ENCODE measurements at regions not wholly inside any gene's neighbourhood (a gene's known extent, or its start where the extent isn't known, plus 50 kb on each side); places are given as distances from the start of the nearest gene placed in this dataset.

DNA sequence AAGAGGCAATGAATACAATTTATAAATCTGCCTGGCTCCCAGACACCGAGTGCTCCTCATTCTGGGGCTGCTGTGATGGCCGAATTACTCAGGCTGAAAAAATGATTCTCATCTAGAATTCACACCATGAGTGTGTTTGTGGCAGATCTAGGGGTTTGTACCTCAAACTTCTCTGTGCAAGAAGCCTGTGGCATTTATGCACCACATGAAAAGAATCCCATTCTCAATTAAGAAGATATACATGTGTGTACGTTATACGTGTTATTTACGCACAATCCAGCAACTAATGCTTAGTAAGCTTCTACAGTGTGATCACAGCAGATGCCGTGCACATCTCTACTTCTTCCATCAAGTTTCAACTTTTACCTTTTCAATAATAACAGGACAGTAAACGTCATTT lies 476.8 kb downstream of the SHQ1 start:
- no peak for TF ChIP-seq CTCF (IDR thresholded peaks at IDR 0.05; ENCODE audit: insufficient read depth, low read depth, low read length, missing control alignments)
- DNase-seq (ENCODE audit: low read depth): no peak
- no peak overlapping the region for H3K4me3 ChIP-seq (ENCODE audit: low read depth, low read length)

DNA sequence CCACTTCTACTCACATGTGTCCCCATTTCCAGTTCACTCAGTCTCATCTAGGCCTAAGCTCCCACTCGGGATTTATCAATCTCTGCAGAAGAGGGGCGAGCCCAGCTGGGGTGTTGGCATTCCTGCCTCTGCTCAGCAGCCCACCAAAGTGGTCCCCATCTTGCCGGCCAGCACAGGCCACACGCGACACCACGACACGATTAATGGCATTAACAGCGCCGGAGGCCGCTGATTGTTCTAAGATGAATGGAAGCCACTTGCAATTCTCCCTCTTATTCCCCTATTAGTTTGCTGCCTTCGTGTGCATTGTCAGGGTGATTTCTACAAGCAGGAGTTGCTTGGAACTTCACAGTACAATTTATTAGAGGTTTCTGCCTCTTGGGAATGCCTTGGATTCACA lies 477.3 kb downstream of the SHQ1 start:
- H3K4me3 ChIP-seq (ENCODE audit: low read depth, low read length): no peak overlapping the region
- no peak for TF ChIP-seq CTCF (IDR thresholded peaks at IDR 0.05; ENCODE audit: insufficient read depth, low read depth, low read length, missing control alignments)
- DNase-seq (ENCODE audit: low read depth): no peak

DNA sequence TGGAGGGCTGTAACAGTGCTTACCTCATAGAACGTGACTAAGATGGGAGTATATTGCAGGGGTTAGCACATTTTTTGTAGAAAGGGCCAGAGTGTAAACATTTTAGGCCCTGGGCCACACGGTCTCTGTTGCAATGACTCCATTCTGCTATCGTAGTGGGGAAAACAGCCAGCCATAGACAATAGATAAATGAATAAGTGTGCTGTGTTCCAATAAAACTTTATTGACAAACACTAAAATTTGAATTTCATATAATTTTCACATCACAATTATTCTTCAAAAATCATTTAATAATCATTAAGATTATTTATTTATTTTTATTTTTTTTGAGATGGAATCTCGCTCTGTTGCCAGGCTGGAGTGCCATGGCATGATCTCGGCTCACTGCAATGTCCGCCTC lies 478.6 kb downstream of the SHQ1 start:
- TF ChIP-seq CTCF (IDR thresholded peaks at IDR 0.05; ENCODE audit: insufficient read depth, low read depth, low read length, missing control alignments): no peak
- DNase-seq (ENCODE audit: low read depth): no peak
- no peak overlapping the region for H3K4me3 ChIP-seq (ENCODE audit: low read depth, low read length)

DNA sequence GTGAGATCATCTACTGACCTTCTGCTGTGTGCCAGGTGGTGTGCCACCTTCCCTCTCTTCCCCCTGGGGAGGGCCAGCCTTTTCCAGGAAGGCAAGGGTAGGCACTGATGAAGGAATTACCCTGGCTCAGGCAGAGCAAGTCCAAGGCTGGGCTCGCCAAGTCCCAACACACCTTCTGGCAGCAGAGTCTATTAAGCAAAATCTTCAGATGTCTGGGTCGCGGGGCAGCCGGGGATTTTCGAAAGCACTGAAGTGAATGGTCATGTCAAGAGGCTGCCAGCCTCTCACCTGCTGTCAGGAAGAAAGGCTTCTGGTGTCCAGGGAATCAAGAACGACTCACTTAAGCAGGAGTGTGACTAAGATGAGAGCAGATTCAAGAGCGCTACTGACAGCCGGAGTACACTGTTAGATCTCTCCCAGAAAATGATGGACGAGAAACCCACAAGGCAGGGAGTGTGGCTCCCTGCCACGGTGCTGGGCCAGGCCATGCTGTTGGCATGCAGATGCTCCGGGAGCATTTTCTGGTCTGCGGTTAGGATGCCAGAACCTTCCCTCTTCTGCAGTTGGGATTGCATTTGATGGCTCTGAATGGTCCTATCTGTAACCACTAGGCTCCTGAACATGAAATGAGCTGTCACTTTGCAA lies 479.8 kb downstream of the SHQ1 start:
- no peak for TF ChIP-seq CTCF (IDR thresholded peaks at IDR 0.05; ENCODE audit: insufficient read depth, low read depth, low read length, missing control alignments)
- H3K4me3 ChIP-seq (ENCODE audit: low read depth, low read length): no peak overlapping the region
- no peak for DNase-seq (ENCODE audit: low read depth)

DNA sequence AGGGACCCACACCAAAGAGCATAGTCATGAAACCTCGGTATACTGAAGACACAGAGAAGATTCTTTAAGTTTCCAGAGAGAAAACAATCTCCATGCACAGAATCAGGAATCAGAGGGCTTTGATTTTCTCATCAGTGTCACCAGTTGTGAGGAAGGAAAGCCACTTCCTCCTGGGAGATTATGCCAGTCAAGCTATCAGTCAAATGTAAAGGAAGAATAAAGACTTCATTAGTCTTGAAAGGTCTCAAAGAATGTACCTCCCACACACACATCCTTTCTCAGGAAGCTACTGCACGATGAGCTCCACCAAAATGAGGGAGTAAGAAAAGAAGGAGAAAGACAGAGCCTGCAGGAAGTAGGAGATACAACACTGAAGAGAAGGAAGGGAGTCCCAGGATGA lies 486.3 kb downstream of the SHQ1 start:
- no peak overlapping the region for H3K4me3 ChIP-seq (ENCODE audit: low read depth, low read length)
- no peak for TF ChIP-seq CTCF (IDR thresholded peaks at IDR 0.05; ENCODE audit: insufficient read depth, low read depth, low read length, missing control alignments)
- DNase-seq (ENCODE audit: low read depth): no peak

- no peak overlapping the region for H3K4me3 ChIP-seq (ENCODE audit: low read depth, low read length)
- no peak for TF ChIP-seq CTCF (IDR thresholded peaks at IDR 0.05; ENCODE audit: insufficient read depth, low read depth, low read length, missing control alignments)
- DNase-seq (ENCODE audit: low read depth): no peak
Measured at GRCh38 chr3:72359743-72360142, 488.5 kb downstream of the SHQ1 start.

GRCh38 chr3:72355168-72355567 lies 493.1 kb downstream of the SHQ1 start:
- no peak overlapping the region for H3K4me3 ChIP-seq (ENCODE audit: low read depth, low read length)
- TF ChIP-seq CTCF (IDR thresholded peaks at IDR 0.05; ENCODE audit: insufficient read depth, low read depth, low read length, missing control alignments): no peak
- DNase-seq (ENCODE audit: low read depth): no peak

Data from GM12865 (cell line).